Suppressor macrophage (primary cell): ENCODE measurements at regions not wholly inside any gene's neighbourhood (a gene's known extent, or its start where the extent isn't known, plus 50 kb on each side); places are given as distances from the start of the nearest gene placed in this dataset.
A peak's percentile ranks its signal among the peaks of the same experiment; 100 is the strongest.

Source experiments
- DNase-seq, 4 experiments: peaks; one replicate each; pipeline ENCODE4 v3.0.0-alpha.2; 2020 to 2022

- no peak for DNase-seq
Measured at GRCh38 chr13:78862446-78862845, 203.5 kb upstream of the OBI1 start.

DNA sequence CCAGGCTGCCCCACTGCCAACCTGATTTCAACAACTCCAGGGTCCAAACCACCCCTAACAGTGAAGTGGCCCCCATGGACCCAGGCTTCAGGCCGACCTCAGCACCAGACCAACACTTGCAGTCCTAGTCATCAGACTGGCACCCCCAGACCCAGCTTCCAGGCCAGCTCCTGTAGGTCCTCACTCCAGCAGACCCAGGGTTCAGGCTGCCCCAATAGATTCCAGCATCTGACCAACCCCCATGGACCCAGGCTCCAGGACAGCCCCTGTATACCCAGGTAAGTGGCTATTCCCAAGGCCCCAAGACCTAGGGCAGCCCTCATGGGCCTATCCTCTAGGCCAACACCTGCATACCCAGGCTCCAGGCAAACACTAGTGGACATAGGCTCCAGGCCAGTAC, 193.8 kb upstream of the OBI1 start:
- no peak for DNase-seq

GRCh38 chr13:78845656-78846365, 186.9 kb upstream of the OBI1 start:
- DNase-seq: peak; percentile 46 to 84 (median 76)

DNA sequence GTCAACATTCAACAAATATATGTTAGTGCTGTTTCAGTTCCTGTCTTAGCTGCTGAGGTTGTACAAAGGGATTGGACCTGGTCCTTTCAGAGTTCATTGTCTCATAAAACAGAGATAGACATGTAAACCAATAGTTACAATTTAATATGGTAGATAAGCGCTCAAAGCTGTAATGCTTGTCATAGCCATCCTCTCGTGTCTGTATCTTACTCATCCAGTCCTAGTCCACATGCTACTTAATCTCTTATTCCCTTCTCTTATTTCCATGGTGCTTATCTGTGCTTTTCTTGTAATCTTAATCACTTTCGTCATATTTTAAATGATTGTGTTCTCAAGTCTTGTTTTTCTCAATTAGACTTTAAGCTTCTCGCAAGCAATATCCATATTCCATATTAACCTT, 185.2 kb upstream of the OBI1 start:
- no peak for DNase-seq

DNA sequence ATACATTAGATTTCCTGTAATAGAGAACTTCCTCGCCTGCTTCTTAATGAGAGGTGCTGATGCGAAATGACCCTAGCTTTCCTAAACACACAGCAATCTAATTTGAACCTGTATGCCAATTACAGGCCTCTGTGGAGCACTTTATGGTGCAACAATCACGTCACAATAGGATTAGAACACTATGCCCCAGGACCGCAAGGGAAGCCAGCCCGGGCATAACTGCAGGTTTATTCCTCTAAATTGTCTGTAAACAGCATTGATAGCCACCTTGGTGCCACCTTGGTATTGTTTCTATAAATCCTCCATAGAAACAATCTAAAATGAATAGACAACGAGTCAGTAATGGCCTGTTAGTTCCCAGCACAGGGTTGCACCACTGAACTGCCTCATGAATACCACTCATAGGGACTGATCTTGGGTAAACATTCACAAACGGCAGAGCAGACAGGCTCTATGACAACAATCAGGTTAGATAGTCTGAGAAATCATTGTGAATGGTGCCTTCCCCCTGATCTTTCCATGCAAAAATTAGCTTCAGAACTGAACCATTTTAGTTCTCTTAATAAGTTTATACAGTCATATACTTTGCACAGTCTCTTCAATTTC, 182.5 kb upstream of the OBI1 start:
- no peak for DNase-seq

- DNase-seq: no peak
Measured at GRCh38 chr13:78836238-78836784, 177.4 kb upstream of the OBI1 start.

- no peak for DNase-seq
Measured at GRCh38 chr13:78832461-78832860, 173.5 kb upstream of the OBI1 start.

GRCh38 chr13:78830508-78830907, 171.6 kb upstream of the OBI1 start:
- no peak for DNase-seq

DNA sequence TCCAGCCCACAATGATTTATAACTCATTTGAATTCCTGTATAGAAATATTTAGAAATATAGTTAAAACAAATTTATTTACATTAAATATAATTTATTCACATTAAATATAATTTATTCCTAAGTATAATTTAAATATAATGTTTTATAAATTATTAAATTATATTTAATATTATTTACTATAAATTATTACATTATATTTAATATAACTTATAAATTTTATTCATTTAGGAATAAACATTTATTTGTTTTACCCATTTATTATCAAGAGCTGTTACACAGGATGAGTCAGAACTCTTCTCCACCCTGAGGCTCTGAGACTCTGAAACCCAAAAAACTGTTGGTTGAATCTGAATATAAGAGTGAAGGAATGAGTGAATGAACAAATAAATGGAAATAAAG, 170.9 kb upstream of the OBI1 start:
- DNase-seq: no peak

DNA sequence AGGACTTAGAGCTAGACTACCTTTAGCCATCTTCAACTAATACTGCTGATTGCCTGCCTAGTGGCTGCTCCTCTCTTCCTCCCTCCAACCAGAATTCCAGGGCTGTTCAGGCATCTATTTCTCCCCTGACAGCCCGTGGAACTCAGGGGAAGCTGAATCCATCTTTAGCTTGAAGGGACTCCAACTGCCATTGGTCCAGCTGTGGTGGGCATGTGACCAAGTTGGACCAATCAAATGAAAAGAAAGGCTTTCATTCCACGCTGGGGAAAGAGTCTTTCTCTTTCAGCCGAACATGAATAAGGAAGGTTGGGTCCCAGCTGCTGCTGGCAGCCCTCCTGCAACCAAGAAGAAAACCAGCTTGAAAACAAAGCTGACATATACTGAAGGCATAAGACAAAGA, 168.5 kb upstream of the OBI1 start:
- DNase-seq: no peak

DNA sequence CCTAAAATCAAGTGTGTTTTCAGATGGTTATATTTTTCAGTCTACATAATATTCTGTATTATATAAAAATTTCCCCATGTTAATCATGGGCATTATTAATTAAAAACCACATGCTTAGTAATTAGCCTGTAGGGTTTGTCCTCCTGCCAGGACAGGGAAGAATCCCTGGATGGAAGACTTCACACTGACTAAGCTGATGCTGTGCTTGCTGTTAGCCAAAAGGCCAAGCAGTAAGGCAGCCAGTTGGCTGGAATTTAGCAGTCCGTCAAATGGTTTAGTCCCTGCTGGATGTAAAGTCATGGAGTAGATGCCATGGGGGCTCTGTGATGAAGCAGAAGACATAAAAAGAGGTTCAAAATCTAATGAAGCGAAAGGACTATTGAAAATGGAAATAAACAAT, 168.0 kb upstream of the OBI1 start:
- DNase-seq: no peak

GRCh38 chr13:78826312-78826711, 167.4 kb upstream of the OBI1 start:
- DNase-seq: no peak

GRCh38 chr13:78820541-78820940, 161.6 kb upstream of the OBI1 start:
- DNase-seq: no peak

DNA sequence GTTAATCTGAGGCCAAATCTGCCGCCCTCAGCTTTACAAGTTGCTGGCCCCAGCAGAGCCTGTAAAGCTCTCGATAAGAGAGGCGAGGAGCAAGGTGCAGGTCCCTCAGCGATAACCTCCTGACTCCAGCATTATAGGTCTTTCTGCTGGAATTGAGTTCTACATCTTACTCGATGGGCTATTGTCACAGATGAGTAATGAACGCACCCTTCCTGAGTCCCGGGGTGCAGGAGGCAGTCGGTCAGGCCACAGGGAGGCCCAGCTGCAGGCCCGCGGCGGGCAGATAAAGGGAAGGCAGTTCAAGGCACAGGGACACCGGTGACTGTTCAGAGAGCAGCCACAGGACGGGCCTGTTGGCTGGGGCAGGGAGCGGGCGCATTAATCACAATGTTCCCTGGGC, 157.6 kb upstream of the OBI1 start:
- no peak for DNase-seq

DNA sequence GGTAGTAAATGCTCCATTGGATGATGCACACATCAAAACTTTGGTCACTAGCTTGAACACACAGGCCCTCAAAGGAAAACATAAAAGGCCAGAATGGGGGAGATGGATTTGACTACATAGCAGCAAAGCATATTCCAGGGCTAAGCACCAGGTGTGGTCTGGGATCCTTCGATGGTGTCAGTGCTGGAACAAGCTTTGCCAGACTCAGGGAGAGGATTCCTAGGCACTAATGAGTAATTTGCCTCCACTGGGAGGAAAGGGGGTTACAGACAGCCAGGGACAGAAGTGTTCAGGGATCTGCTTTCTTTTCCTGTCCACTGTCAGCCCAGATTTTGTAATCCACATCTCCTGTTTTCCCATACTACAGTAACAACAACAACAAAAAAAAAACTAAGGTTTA, 157.2 kb upstream of the OBI1 start:
- DNase-seq: no peak

- DNase-seq: peak in 1 of 4 experiments; percentile 41
Measured at GRCh38 chr13:78806457-78806856, 147.5 kb upstream of the OBI1 start.

DNA sequence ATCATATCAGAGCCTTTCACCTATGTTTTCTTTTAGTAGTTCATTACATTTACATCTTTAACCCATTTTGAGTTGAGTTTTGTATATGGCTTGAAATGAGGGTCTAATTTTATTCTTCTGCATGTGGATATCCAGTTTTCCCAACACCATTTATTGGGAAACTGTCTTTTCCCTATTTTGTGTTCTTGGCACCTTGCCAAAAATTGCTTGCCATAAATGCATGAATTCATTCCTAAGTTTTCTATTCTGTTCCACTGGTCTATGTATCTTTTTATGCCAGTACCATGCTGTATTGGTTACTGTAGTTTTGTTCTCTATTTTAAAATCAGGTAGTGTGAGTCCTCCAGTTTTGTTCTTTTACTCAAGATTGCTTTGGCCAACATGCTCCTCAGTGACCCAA, 144.0 kb upstream of the OBI1 start:
- DNase-seq: no peak

DNA sequence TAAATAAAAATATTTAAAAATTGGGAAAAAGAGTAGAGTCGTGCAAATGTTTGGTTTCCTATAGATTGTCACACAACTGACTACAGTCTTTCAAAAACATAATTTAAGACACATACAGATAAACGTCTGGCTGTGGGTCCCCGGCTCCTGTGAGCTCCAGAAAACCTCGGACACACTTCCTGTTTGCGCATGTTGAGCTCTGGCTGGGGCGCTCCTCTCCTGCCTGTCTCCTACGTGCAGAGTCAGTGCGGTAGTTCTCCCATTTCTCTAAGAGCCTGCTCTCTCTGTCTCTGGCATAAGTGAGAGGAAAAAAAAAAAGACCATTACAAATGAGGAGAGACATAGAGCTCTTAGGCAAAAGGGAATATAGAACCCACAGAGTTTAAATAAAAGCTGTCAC, 128.2 kb upstream of the OBI1 start:
- peak; percentile 3 to 46 (median 35) for DNase-seq

GRCh38 chr13:78786459-78786858, 127.5 kb upstream of the OBI1 start:
- no peak for DNase-seq

- DNase-seq: no peak
Measured at GRCh38 chr13:78785764-78786163, 126.8 kb upstream of the OBI1 start.

GRCh38 chr13:78784014-78784750, 125.2 kb upstream of the OBI1 start:
- DNase-seq: no peak

GRCh38 chr13:78780708-78781107, 121.8 kb upstream of the OBI1 start:
- DNase-seq: no peak

DNA sequence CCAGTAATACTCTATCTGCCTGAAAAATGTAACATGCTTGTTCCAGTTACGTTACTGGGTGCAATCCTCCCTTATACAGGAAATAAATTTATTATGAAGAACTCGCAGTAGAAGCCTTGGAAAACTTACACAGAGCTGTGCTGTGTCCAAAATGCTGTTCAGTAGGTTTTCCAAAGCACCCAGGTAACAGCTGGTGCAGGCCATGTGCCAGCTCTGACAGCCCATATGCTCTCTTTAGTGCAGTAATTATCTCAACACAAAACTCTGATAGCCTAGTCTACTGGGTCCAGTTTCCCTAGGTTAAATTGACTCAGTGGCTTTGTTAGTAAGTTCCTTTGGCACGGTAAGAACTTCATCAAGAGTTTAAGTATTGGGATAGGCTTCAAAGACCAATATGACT, 120.7 kb upstream of the OBI1 start:
- DNase-seq: no peak

DNA sequence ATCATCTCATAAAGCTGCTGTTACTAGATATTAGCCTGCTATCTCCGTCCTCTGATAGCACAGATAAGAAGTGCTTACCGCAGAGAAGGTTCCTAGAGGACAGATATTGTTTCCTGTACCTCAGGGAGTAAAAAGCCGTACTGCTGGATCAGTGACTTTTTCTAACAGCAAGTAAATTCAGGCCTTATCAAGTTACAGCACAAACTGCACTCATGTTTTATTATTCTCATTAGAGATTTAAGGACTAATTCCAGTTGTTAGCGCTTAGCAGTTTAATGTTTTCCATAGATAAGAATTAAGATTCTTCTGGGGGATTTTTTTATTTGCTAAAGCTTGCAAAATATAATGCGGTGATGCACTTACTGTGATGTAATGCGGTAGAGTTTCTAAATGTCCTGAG, 119.0 kb upstream of the OBI1 start:
- no peak for DNase-seq
